NCI-H1105 (cell line): ENCODE measurements at regions not wholly inside any gene's neighbourhood (a gene's known extent, or its start where the extent isn't known, plus 50 kb on each side); places are given as distances from the start of the nearest gene placed in this dataset.
"Not testable (repeated sequence)": the region's sequence is repeated elsewhere in the genome, so short reads cannot be mapped to it uniquely, and the experiment has no call there.

Experiments
- DNase-seq: peaks from one replicate; lab custom pipeline; 2025; lab: John Stamatoyannopoulos, UW

DNA sequence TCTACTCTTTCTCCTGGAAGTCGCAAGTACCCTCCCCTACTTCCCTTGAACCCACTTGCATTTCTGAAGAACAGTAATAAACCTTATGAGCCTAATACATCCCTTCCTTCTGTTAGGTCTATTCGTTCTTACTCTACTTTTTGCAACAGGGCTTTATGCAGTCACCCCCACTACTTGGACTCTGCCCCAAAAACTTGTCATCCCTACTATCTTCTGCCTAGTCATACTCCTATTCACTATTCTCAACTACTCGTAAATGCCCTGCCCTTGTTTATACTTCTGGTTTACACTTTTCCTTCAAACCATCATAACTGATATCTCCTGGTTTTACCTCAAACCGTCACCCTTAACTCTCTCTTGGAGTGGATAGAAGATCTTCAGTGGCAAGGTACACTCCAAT, 55.2 kb upstream of the SLIT2 start:
- DNase-seq, result no peak

DNA sequence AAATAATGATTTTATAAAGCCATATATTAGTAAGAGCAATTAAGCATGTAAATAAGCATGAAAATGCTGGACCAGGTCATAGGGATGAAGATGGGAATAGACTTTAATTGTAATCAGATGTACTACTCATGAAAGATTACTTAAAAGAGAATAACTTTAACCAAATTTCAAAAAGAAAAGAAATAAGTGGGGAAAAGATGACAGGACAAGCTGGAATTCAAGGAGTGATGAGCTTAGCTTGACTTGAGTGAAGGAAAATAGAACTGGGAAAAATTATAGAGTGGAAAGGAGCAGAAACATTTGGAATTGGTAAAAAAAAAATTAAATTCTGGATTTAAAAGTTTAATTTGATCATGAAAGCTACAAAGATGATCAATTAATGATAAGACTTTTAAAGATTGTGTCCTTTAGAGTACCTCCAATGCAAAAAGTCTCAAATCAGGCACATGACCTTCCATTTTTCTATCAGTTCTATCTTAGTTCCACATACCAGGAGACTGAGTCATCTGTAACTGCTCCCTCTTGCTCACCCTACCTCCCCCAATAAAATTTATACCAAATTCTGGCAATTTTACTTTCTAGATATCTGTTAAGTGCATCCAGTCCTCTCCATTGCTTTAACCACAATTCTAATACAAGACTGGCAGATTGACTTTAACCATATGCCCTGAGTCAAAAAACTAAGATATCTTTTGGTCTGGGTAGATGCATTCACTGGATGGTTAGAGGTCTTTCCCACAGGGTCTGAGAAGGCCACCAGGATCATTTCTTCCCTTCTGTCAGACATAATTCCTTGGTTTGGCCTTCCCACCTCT, 56.4 kb upstream of the SLIT2 start:
- DNase-seq, result no peak

- DNase-seq, result no peak
Observed at GRCh38 chr4:20194123-20195013, 57.3 kb upstream of the SLIT2 start.

DNA sequence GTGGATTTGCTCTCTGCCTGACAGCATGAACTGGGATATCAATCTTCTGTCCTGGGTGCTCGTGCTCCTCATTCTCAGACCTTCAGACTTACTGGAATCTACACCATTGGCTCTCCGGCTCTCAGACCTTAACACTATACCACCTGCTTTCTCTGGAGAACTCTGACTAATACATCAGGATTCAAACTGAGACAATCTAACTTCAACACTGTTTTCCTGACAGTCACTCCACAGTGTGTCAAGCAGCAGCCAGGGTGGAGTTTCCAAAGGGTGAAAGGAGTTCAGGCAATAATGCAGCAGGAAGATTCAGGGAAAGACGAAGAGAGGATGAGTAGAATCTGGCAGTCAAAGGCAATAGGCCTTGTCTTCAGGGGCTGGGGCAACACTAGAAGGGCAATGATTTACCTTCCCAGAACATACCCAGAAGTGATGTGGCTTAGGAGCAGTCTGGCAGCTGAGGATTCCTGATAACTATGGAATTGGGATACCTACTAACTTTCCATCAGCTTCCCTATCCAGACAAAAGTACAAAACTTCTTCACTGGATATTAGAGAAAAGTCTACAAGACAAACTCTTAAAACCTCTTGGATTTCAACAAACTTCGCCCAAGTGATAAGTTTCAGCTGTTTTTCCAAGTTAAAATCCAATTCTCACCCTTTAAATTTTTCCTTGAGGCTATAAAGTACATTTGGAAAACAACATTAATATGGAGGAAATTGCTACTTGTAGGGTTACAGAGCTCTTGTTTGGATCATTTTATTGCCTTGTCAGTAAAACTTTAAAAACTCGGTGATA, 58.4 kb upstream of the SLIT2 start:
- DNase-seq, result no peak

- no peak for DNase-seq
Observed at GRCh38 chr4:20192736-20193135, 59.0 kb upstream of the SLIT2 start.

- no peak for DNase-seq
Observed at GRCh38 chr4:20185103-20185502, 66.6 kb upstream of the SLIT2 start.

- DNase-seq, result not testable (repeated sequence)
Observed at GRCh38 chr4:20183131-20183530, 68.6 kb upstream of the SLIT2 start.

DNA sequence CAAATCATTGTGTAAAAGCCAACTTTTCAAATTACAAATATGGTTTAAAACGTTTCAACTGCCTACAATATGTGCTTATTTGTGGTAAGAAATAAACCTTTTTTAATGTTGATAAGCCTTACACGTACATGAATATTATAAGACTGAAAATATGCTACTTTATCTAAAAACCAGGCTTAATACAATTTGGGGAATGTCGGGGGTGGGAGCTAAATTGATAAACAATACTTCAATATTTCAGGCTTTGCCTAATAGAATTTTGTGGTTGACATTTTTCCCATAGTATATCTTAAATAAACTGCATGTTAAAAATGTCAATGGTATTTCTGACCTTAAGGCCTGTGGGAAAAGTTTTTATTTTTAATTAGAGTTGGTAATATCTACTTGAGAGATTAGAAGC, 69.8 kb upstream of the SLIT2 start:
- no peak for DNase-seq

GRCh38 chr4:20180509-20180908, 71.2 kb upstream of the SLIT2 start:
- DNase-seq, result no peak

- DNase-seq, result no peak
Observed at GRCh38 chr4:20178902-20179576, 72.7 kb upstream of the SLIT2 start.

DNA sequence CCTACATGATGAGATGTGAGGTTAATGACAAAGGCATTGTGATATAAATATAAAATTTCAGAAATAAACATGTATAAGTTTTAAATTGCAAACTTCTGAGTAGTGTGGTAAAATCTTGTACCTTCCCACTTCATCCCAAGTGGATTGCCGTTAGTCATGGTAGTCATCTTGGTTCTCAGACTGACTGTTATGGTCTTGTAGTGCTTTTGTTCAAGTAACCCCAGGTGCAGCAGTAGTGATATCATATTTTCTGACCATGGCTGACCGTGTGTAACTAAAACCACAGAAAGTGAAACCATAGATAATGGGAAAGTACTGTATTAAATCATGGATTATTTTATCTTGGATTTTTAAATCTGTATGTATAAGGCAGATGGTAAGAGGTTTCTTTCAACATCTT, 74.8 kb upstream of the SLIT2 start:
- DNase-seq, result no peak

DNA sequence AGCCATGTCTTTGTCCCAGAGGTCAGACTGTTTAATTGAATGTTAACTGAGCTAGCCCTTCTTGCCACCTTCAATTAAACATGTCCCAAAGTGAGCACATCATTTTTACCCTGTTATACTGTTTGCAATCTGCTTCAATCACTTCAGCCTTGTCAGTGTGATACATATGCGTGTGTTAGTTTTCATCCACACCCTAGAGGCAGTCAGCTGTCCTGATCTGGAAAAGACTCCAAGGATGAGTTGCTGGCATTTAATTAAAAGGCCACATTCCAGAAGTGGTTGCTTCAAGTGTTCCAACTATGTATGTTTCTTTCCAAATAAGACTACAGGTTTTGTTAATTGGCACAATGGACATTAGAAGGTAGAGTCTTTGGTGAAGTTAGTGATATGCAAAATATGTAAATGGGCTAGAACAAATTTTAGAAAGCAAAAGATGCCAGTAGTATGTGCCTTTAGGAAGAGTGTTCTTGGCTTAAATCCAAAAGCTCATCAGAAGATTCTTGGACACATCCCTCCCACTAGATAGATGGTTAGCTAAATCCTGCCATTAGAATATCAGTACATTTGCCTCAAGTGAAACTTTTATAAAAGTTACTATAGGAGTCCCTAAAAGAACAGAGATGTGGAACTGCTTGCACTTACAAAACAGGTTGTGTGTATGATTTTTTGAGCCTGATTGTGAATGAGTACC, 79.5 kb upstream of the SLIT2 start:
- DNase-seq, result no peak

DNA sequence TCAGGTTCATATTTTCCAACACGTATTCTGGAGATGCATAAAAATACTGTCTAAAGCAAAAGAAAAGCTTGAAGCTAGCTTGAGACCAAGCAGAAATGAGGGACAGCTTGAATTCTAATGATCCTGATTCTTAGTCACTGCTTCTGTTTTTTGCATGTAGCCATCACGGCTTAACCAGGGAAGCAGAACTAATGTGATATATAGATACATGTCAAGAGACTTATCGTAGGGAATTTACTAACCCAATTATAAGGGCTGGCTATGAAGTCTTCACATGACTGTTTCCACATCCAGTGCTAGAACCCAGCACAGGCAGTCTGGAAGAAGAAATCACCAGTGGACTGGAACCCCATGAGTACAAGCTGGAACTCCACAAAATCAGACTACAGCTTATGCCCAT, 85.2 kb upstream of the SLIT2 start:
- DNase-seq, result no peak

DNA sequence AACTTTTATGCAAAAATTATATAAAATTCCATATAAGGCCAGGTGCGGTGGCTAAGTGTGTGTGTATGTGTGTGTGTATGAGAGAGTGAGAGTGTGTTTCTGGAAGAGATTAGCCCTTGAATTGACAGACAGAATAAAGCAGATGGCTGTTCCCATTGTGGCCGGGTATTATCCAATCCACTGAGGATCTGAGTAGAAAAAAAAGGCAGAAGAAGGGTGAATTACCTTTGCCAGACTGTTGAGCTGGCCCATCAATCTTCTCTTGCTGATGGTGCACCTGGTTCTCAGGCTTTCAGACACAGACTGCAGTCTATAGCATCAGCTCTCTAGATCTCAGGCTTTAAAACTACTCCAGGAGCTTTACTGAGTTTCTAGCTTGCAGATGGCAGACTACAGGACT, 92.2 kb upstream of the SLIT2 start:
- DNase-seq, result no peak

DNA sequence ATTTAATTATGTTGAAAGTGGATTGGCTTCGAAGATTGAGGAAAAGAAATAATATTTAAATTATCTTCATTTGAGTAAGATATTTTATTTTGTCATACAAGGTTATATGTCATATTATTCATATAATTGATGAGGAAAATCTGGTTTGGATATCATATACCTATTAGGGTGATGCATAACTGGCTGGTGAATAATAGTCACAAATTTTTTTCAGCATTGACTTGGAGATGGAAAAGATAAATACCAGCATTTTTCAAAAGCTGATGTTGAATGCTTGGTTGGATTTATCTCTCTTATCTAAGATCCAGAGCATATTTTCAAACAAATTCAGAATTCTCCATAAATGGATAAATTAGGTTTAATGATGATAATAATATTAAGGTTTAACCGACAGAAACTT, 93.5 kb upstream of the SLIT2 start:
- DNase-seq, result no peak

DNA sequence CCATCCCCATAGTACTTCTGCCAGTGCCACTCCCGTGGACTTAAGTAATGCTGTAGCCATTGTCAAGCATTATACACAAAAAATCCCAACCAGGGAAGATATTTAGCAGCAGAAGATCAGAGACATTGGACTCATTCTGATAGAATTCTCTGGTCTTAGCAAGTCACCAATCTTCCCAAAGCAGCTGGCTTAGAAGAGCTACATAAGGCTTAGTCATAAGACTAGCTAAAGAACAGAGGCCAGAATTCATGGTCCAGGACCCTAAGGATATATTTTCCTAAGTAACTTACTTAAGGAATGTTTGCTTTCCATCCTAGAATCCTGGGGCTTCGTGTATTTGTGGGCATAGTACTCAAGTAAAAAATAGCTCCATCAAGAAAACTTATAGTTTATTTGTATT, 100.3 kb upstream of the SLIT2 start:
- no peak for DNase-seq

DNA sequence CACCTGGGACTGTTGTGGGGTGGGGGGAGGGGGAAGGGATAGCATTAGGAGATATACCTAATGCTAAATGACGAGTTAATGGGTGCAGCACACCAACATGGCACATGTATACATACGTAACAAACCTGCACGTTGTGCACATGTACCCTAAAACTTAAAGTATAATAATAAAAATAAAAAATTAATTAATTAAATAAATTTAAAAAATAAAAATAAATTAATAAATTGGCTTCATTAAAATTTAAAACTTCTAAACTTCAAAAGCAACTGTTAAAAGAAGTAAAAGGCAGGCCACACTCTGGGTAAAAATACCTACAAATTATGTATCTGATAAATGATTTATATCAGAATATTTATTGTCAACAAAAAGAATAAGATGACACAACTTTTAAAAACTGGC, 102.6 kb upstream of the SLIT2 start:
- DNase-seq, result not testable (repeated sequence)

- no peak for DNase-seq
Observed at GRCh38 chr4:20137176-20137575, 114.5 kb upstream of the SLIT2 start.

- no peak for DNase-seq
Observed at GRCh38 chr4:20127626-20128025, 124.1 kb upstream of the SLIT2 start.

- DNase-seq, result no peak
Observed at GRCh38 chr4:20126906-20127305, 124.8 kb upstream of the SLIT2 start.

- DNase-seq, result no peak
Observed at GRCh38 chr4:20124317-20125026, 127.2 kb upstream of the SLIT2 start.
